WTC11 (cell line): ENCODE measurements at regions not wholly inside any gene's neighbourhood (a gene's known extent, or its start where the extent isn't known, plus 50 kb on each side); places are given as distances from the start of the nearest gene placed in this dataset.

Experiments
- ATAC-seq: fragments of 200-7000 bp; cut with Tn5 transposase; 2 replicates; pipeline ENCODE4 v1.10.0; 2021; ENCODE audit warnings: mild to moderate bottlenecking, moderate library complexity
- CTCF ChIA-PET: fragments of 300-600 bp; sonication (Branson Sonifier 250); formaldehyde crosslinking; loops from one replicate; lab custom pipeline; 2021; ENCODE audit warnings: antibody characterized with exemption; lab: Charles Lee
- POLR2A ChIA-PET: fragments of 350-600 bp; sonication (Branson Sonifier 250); formaldehyde crosslinking; loops from one replicate; lab custom pipeline; 2021; ENCODE audit warnings: antibody characterized with exemption; lab: Charles Lee
- DNase-seq: peaks from one replicate; pipeline ENCODE4 v3.0.0; 2021; ENCODE audit warnings: low spot score
- H3K27ac Mint-ChIP-seq: 2 replicates; pipeline ENCODE4 v1.8.0; 2021; ENCODE audit warnings: mixed read lengths
- H3K27me3 Mint-ChIP-seq: 2 replicates; pipeline ENCODE4 v1.8.0; 2021; ENCODE audit warnings: low read depth, mild to moderate bottlenecking, moderate library complexity, mixed read lengths
- H3K36me3 Mint-ChIP-seq: 2 replicates; pipeline ENCODE4 v1.8.0; 2021; ENCODE audit warnings: mixed read lengths
- H3K4me1 Mint-ChIP-seq: 2 replicates; pipeline ENCODE4 v1.8.0; 2022; ENCODE audit warnings: mixed read lengths
- H3K4me3 Mint-ChIP-seq: 2 replicates; pipeline ENCODE4 v1.8.0; 2021; ENCODE audit warnings: mild to moderate bottlenecking, moderate library complexity, mixed read lengths
- H3K9me3 Mint-ChIP-seq: 2 replicates; pipeline ENCODE4 v1.8.0; 2021; ENCODE audit warnings: mixed read lengths
- AR ChIP-seq: fragments of 250-450 bp; sonication (Bioruptor Pico); IDR thresholded peaks from 2 replicates; pipeline ENCODE4 v1.9.0; 2021; ENCODE audit warnings: mild to moderate bottlenecking
- ATF6 ChIP-seq: sonication (generic); formaldehyde crosslinking; IDR thresholded peaks from 2 replicates; pipeline ENCODE4 v1.8.1; 2023; ENCODE audit warnings: mild to moderate bottlenecking, missing genetic modification reagents
- CBFB ChIP-seq: sonication (generic); formaldehyde crosslinking; IDR thresholded peaks from 2 replicates; pipeline ENCODE4 v1.8.1; 2022; ENCODE audit warnings: mild to moderate bottlenecking, low read depth, missing genetic modification reagents
- CREB1 ChIP-seq: sonication (generic); formaldehyde crosslinking; IDR thresholded peaks from 2 replicates; pipeline ENCODE4 v1.8.0; 2023; ENCODE audit warnings: mild to moderate bottlenecking, missing genetic modification reagents
- ELF4 ChIP-seq: sonication (generic); formaldehyde crosslinking; IDR thresholded peaks from 2 replicates; pipeline ENCODE4 v1.8.1; 2022; ENCODE audit warnings: low read depth, mild to moderate bottlenecking, moderate library complexity, missing genetic modification reagents
- ESRRA ChIP-seq: sonication (generic); formaldehyde crosslinking; IDR thresholded peaks from 2 replicates; pipeline ENCODE4 v1.8.1; 2022; ENCODE audit warnings: mild to moderate bottlenecking, missing genetic modification reagents, borderline replicate concordance
- ETV6 ChIP-seq: sonication (generic); formaldehyde crosslinking; IDR thresholded peaks from 2 replicates; pipeline ENCODE4 v1.8.1; 2022; ENCODE audit warnings: mild to moderate bottlenecking, missing genetic modification reagents
- GABPB1 ChIP-seq: sonication (generic); formaldehyde crosslinking; IDR thresholded peaks from 2 replicates; pipeline ENCODE4 v1.8.1; 2023; ENCODE audit warnings: mild to moderate bottlenecking, missing genetic modification reagents
- GRHL2 ChIP-seq: fragments of 250-450 bp; sonication (Bioruptor Pico); IDR thresholded peaks from 2 replicates; pipeline ENCODE4 v1.8.0; 2022; ENCODE audit warnings: mild to moderate bottlenecking, moderate library complexity; ENCODE audit not compliant: insufficient replicate concordance, severe bottlenecking
- MYBL2 ChIP-seq: sonication (generic); formaldehyde crosslinking; IDR thresholded peaks from 2 replicates; pipeline ENCODE4 v1.8.1; 2023; ENCODE audit warnings: mild to moderate bottlenecking, moderate library complexity, missing genetic modification reagents
- SP1 ChIP-seq: sonication (generic); formaldehyde crosslinking; conservative IDR thresholded peaks from 2 replicates; pipeline ENCODE4 v1.8.1; 2022; ENCODE audit warnings: missing genetic modification reagents
- STAT6 ChIP-seq: sonication (generic); formaldehyde crosslinking; conservative IDR thresholded peaks from 2 replicates; pipeline ENCODE4 v1.8.1; 2023; ENCODE audit warnings: mild to moderate bottlenecking, low read depth, missing genetic modification reagents, moderate library complexity
- ZNF232 ChIP-seq: sonication (generic); formaldehyde crosslinking; IDR thresholded peaks from 2 replicates; pipeline ENCODE4 v1.8.0; 2022; ENCODE audit warnings: mild to moderate bottlenecking, missing genetic modification reagents
- ZNF396 ChIP-seq: fragments of 250-450 bp; sonication (Bioruptor Pico); IDR thresholded peaks from 2 replicates; pipeline ENCODE4 v1.8.0; 2021; ENCODE audit warnings: mild to moderate bottlenecking, moderate library complexity, borderline replicate concordance
- ZNF423 ChIP-seq: fragments of 250-450 bp; sonication (Bioruptor Pico); IDR thresholded peaks from 2 replicates; pipeline ENCODE4 v2.1.2; 2022; ENCODE audit warnings: mild to moderate bottlenecking, moderate library complexity
- ZNF512 ChIP-seq: sonication (generic); formaldehyde crosslinking; IDR thresholded peaks from 2 replicates; pipeline ENCODE4 v1.8.1; 2022; ENCODE audit warnings: missing genetic modification reagents, borderline replicate concordance
- ZNF671 ChIP-seq: fragments of 250-450 bp; sonication (Bioruptor Pico); IDR thresholded peaks from 2 replicates; pipeline ENCODE4 v1.8.0; 2021; ENCODE audit warnings: mild to moderate bottlenecking

- TF ChIP-seq ZNF512 (CRISPR knock-in tag) (no peak), ZNF232 (CRISPR knock-in tag) (no peak), GRHL2 (CRISPR knock-in tag) (no peak)
These were observed 1234.9 kb upstream of the CITED2 start (continued) for GRCh38 chr6:140609321-140609720.

GRCh38 chr6:140604786-140605185 is 1230.3 kb upstream of the CITED2 start:
- no peaks in the 10 kb centered on the region for H3K36me3 Mint-ChIP-seq

More at GRCh38 chr6:140604786-140605185, 1230.3 kb upstream of the CITED2 start:
- ChIA-PET POLR2A (no interaction called here), CTCF (no interaction called here)
- no peaks in the 10 kb centered on the region; the same call in 1 of the 2 replicates for H3K27me3 Mint-ChIP-seq
- ATAC-seq (no peak), DNase-seq (no peak)
- TF ChIP-seq GABPB1 (CRISPR knock-in tag) (no peak), ZNF512 (CRISPR knock-in tag) (no peak), MYBL2 (CRISPR knock-in tag) (no peak), ESRRA (CRISPR knock-in tag) (no peak), STAT6 (CRISPR knock-in tag) (no peak), CREB1 (CRISPR knock-in tag) (no peak), SP1 (CRISPR knock-in tag) (no peak), AR (CRISPR knock-in tag) (no peak), ELF4 (CRISPR knock-in tag) (no peak), ETV6 (CRISPR knock-in tag) (no peak), ZNF423 (CRISPR knock-in tag) (no peak), ATF6 (CRISPR knock-in tag) (no peak), ZNF396 (CRISPR knock-in tag) (no peak), ZNF671 (no peak), CBFB (no peak)
- H3K27ac Mint-ChIP-seq: no peak overlapping the region
- peaks cover 9% of the 10 kb centered on the region for H3K4me1 Mint-ChIP-seq
- H3K9me3 Mint-ChIP-seq: no peaks in the 10 kb centered on the region
- H3K4me3 Mint-ChIP-seq: no peak overlapping the region
